Keratinocyte (primary cell): ENCODE measurements at regions not wholly inside any gene's neighbourhood (a gene's known extent, or its start where the extent isn't known, plus 50 kb on each side); places are given as distances from the start of the nearest gene placed in this dataset.

Source experiments
- DNase-seq: peaks from one replicate; pipeline ENCODE4 v3.0.0-alpha.2; 2011; ENCODE audit warnings: low read depth, missing footprints, low spot score
- FAIRE-seq: peaks from 2 replicates; lab custom pipeline; 2011; peaks lifted over from hg19 to GRCh38; lab: Jason Lieb, UNC
- H2AFZ ChIP-seq: 2 replicates; pipeline ENCODE4 v1.6.0; 2012; ENCODE audit warnings: low read length, control low read depth, inconsistent platforms; ENCODE audit not compliant: control insufficient read depth
- H3K27ac ChIP-seq: 2 replicates; pipeline ENCODE4 v1.5.1; 2011; ENCODE audit warnings: low read length; ENCODE audit not compliant: control insufficient read depth, insufficient read depth
- H3K27me3 ChIP-seq: 3 replicates; pipeline ENCODE4 v1.6.0; 2011; ENCODE audit warnings: low read length; ENCODE audit not compliant: control insufficient read depth, insufficient read depth; ENCODE audit errors: extremely low read depth
- H3K36me3 ChIP-seq, 2 experiments: 2 replicates in 1 of 2; 3 replicates in 1 of 2; pipeline ENCODE4 v1.5.1; 2011; ENCODE audit warnings: low read length in 2 of 2, mild to moderate bottlenecking in 1 of 2; ENCODE audit not compliant: control insufficient read depth in 2 of 2, insufficient read depth in 2 of 2; ENCODE audit errors: extremely low read depth in 1 of 2
- H3K4me1 ChIP-seq: 3 replicates; pipeline ENCODE4 v1.5.1; 2011; ENCODE audit warnings: low read length; ENCODE audit not compliant: control insufficient read depth, insufficient read depth; ENCODE audit errors: extremely low read depth
- H3K4me2 ChIP-seq: 3 replicates; pipeline ENCODE4 v1.6.0; 2011; ENCODE audit warnings: low read depth, low read length; ENCODE audit not compliant: control insufficient read depth, insufficient read depth; ENCODE audit errors: extremely low read depth
- H3K4me3 ChIP-seq, 3 experiments: fragments of 200-600 bp in 1 of 3; sonication (generic) in 1 of 3; 2 replicates in 2 of 3; 3 replicates in 1 of 3; pipeline ENCODE4 v1.5.1; 2011 to 2016; ENCODE audit warnings: low read length in 3 of 3, mild to moderate bottlenecking in 3 of 3, control low read depth in 2 of 3, inconsistent platforms in 1 of 3, low read depth in 1 of 3, mixed read lengths in 1 of 3, mixed run types in 1 of 3, moderate library complexity in 1 of 3; ENCODE audit not compliant: control insufficient read depth in 2 of 3, insufficient read depth in 2 of 3; ENCODE audit errors: extremely low read depth in 1 of 3
- H3K79me2 ChIP-seq: 2 replicates; pipeline ENCODE4 v1.6.0; 2012; ENCODE audit warnings: low read length; ENCODE audit not compliant: control insufficient read depth, insufficient read depth
- H3K9ac ChIP-seq: 3 replicates; pipeline ENCODE4 v1.6.0; 2011; ENCODE audit warnings: low read length; ENCODE audit not compliant: control insufficient read depth, insufficient read depth; ENCODE audit errors: extremely low read depth
- H3K9me1 ChIP-seq: 3 replicates; pipeline ENCODE4 v1.6.0; 2011; ENCODE audit warnings: low read length; ENCODE audit not compliant: control insufficient read depth, insufficient read depth; ENCODE audit errors: extremely low read depth
- H3K9me3 ChIP-seq: 2 replicates; pipeline ENCODE4 v1.5.1; 2012; ENCODE audit warnings: low read depth, low read length; ENCODE audit not compliant: control insufficient read depth
- H4K20me1 ChIP-seq: 3 replicates; pipeline ENCODE4 v1.6.0; 2011; ENCODE audit warnings: low read length; ENCODE audit not compliant: control insufficient read depth, insufficient read depth; ENCODE audit errors: extremely low read depth
- EZH2 ChIP-seq: IDR thresholded peaks from one replicate; pipeline ENCODE4 v1.6.1; 2012; ENCODE audit warnings: inconsistent platforms, mild to moderate bottlenecking, low read length, moderate library complexity
- dilution Hi-C: fragments of 300-500 bp; cut with MboI; formaldehyde crosslinking; loops from one replicate; pipeline ENCODE4 v1.7.0; 2020; ENCODE audit warnings: low sequenced_read_pairs; ENCODE audit not compliant: extremely low pct_ligation_motif_present
- TF ChIP-seq, protein P1 (sequence below), 3 experiments: IDR thresholded peaks in 1 of 3; conservative IDR thresholded peaks in 1 of 3; optimal IDR thresholded peaks in 1 of 3; 2 replicates in 2 of 3; 3 replicates in 1 of 3; pipeline versions ENCODE3 to v1.5.1; 2011; ENCODE audit warnings: low read length in 3 of 3, mild to moderate bottlenecking in 3 of 3, moderate library complexity in 2 of 3, control low read depth in 1 of 3, inconsistent platforms in 1 of 3; ENCODE audit not compliant: insufficient read depth in 2 of 3; ENCODE audit errors: extremely low read depth in 1 of 3

DNA sequence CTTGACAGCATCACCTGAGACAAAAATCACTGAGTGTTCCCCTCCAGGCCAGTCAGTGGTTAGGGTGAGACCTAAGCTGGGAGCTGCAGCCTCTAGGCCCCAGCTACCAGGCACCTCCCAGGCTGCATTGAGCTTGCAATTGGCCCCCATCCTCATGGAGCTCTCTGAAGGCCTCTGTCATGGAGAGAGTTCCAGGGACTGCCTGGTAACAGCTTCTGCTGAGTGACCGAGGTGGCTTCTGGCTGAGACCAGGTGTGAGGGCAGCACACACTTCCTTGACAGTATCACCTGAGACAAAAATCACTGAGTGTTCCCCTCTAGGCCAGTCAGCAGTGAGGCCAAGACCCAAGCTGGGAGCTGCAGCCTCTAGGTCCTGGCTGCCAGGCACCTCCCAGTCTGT, 283.0 kb downstream of the SMOC2 start:
- no peaks in the 10 kb centered on the region for H3K9me1 ChIP-seq
- TF ChIP-seq EZH2, result no peak
- TF ChIP-seq, protein P1, sequence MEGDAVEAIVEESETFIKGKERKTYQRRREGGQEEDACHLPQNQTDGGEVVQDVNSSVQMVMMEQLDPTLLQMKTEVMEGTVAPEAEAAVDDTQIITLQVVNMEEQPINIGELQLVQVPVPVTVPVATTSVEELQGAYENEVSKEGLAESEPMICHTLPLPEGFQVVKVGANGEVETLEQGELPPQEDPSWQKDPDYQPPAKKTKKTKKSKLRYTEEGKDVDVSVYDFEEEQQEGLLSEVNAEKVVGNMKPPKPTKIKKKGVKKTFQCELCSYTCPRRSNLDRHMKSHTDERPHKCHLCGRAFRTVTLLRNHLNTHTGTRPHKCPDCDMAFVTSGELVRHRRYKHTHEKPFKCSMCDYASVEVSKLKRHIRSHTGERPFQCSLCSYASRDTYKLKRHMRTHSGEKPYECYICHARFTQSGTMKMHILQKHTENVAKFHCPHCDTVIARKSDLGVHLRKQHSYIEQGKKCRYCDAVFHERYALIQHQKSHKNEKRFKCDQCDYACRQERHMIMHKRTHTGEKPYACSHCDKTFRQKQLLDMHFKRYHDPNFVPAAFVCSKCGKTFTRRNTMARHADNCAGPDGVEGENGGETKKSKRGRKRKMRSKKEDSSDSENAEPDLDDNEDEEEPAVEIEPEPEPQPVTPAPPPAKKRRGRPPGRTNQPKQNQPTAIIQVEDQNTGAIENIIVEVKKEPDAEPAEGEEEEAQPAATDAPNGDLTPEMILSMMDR (optimal IDR thresholded peaks at IDR 0.05 in 1 of 3, IDR thresholded peaks at IDR 0.05 in 1 of 3, conservative IDR thresholded peaks at IDR 0.05 in 1 of 3; ENCODE audit: extremely low read depth in 1 of 3, insufficient read depth in 2 of 3, low read length in 3 of 3), result no peak
- no peaks in the 10 kb centered on the region for H3K4me1 ChIP-seq
- DNase-seq (no peak), FAIRE-seq (no peak)
- dilution Hi-C loops, result no loop called here
- H3K9ac ChIP-seq, result no peak overlapping the region
- no peaks in the 10 kb centered on the region for H4K20me1 ChIP-seq
- H3K27ac ChIP-seq, result no peak overlapping the region
- H3K27me3 ChIP-seq, result no peaks in the 10 kb centered on the region
- H3K4me2 ChIP-seq, result no peak overlapping the region
- H3K4me3 ChIP-seq, result no peak overlapping the region
- no peaks in the 10 kb centered on the region for H3K79me2 ChIP-seq
- no peak overlapping the region for H2AFZ ChIP-seq
- H3K36me3 ChIP-seq, result no peaks in the 10 kb centered on the region
- no peaks in the 10 kb centered on the region for H3K9me3 ChIP-seq

DNA sequence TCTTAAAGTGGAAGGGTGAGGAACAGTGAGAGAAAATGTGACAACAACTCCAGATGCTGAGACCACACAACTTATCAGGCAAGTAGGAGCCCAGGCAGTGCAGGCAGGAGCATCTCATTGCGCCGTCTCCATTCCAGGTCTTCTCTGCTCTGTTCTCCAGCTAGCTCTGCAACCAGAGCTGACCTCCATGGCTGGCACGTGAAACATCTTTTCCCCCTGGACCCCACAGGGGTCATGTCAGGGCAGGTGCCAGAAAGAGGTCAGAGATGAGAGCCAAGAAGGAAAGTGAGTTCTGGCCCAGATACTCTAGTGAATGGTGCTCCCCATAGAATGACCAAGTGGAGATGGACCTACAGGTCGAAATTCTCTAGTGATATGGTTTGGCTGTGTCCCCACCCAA, 281.4 kb downstream of the SMOC2 start:
- no peaks in the 10 kb centered on the region for H3K4me1 ChIP-seq
- no peaks in the 10 kb centered on the region for H4K20me1 ChIP-seq
- no peaks in the 10 kb centered on the region for H3K79me2 ChIP-seq
- no peak overlapping the region for H3K27ac ChIP-seq
- dilution Hi-C loops, result no loop called here
- TF ChIP-seq EZH2, result no peak
- no peaks in the 10 kb centered on the region for H3K9me3 ChIP-seq
- no peak overlapping the region for H2AFZ ChIP-seq
- no peaks in the 10 kb centered on the region for H3K36me3 ChIP-seq
- no peaks in the 10 kb centered on the region for H3K9me1 ChIP-seq
- H3K4me3 ChIP-seq, result no peak overlapping the region
- DNase-seq (no peak), FAIRE-seq (no peak)
- H3K9ac ChIP-seq, result no peak overlapping the region
- H3K27me3 ChIP-seq, result no peaks in the 10 kb centered on the region
- no peak overlapping the region for H3K4me2 ChIP-seq

DNA sequence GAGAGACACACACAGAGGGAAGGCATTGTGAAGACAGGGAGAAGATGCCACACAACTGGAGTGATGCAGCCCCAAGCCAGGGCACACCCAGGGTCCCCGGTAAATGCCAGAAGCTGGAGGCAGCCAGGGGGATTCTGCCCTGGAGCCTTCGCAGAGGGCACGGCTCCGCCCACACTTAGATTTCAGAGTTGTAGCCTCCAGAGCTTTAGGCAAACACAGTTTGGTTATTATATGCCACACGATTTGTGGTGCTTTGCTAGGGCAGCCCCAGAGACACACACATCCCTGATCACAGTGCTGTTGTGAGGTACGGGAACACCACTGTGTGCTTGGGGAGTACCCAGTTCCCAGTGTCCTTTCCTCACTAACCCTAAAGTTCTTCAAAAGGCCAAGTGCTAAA, 280.6 kb downstream of the SMOC2 start:
- FAIRE-seq (no peak), DNase-seq (no peak)
- Histone ChIP-seq H3K27me3 (no peaks in the 10 kb centered on the region), H3K4me1 (no peaks in the 10 kb centered on the region), H3K4me3 (no peak overlapping the region), H3K27ac (no peak overlapping the region), H3K36me3 (no peaks in the 10 kb centered on the region), H3K79me2 (no peaks in the 10 kb centered on the region), H3K9ac (no peak overlapping the region), H3K4me2 (no peak overlapping the region), H3K9me1 (no peaks in the 10 kb centered on the region), H4K20me1 (no peaks in the 10 kb centered on the region), H3K9me3 (no peaks in the 10 kb centered on the region), H2AFZ (no peak overlapping the region)
- TF ChIP-seq EZH2, result no peak
- dilution Hi-C loops, result no loop called here
